ENCODE measurements at regions not wholly inside any gene's neighbourhood (a gene's known extent, or its start where the extent isn't known, plus 50 kb on each side); places are given as distances from the start of the nearest gene placed in this dataset.
A peak's percentile ranks its signal among the peaks of the same experiment; 100 is the strongest.

DNA sequence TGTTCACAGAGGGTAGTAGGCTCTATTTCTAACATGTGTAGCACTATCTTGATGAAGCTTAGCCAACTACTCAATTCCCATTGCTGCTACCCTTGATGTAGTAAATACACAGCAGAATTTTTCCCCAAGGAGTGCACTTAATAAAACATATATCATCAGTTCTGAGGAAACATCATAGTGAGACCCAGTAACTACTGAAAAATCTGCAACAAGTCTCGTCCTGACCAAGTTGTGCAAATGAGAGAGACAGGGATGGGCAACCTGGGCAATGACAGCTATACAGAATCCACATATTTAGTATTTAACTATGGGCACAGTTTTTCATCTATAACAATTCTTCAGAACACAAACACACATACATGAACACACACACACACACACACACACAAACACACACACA is 1073.8 kb upstream of the SORCS1 start:
- no peak for TF ChIP-seq CTCF (IDR thresholded peaks at IDR 0.05)

DNA sequence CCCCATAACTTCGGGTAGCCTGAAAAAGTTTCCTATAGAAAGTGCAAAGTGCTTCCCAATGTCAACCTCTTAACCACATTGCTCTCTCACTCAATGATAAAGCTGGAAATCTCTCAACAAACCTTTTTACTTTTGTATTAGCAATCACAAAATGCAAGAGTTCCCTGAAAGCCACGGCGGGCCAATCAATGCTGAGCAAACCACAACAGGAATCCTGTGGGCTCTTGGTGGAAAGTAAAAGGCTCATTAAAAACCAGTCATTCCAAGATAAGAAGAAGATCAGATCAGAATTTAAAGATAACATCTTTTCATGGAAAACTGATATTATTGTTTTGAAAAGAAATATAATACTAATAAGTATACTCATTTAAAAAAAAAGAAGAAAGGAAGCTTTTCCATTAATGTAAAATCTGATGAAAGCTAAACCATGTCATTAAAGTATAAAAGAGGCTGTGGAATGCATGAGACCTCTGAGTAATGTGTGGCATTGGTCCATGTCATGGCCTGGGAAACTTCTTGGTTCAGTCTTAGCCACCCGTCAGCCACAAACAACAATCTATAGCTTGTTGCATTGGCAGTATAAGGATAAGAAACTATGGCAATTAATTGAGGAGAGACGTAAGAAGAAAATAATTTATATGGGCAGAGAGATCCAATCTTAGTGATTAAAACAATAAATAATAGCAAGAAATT is 1066.1 kb upstream of the SORCS1 start:
- no peak for TF ChIP-seq CTCF (IDR thresholded peaks at IDR 0.05)

- TF ChIP-seq CTCF (IDR thresholded peaks at IDR 0.05): no peak
Measured at GRCh38 chr10:108208732-108209131, 1044.2 kb upstream of the SORCS1 start.

- no peak for TF ChIP-seq CTCF (IDR thresholded peaks at IDR 0.05)
Measured at GRCh38 chr10:108208038-108208437, 1043.5 kb upstream of the SORCS1 start.

DNA sequence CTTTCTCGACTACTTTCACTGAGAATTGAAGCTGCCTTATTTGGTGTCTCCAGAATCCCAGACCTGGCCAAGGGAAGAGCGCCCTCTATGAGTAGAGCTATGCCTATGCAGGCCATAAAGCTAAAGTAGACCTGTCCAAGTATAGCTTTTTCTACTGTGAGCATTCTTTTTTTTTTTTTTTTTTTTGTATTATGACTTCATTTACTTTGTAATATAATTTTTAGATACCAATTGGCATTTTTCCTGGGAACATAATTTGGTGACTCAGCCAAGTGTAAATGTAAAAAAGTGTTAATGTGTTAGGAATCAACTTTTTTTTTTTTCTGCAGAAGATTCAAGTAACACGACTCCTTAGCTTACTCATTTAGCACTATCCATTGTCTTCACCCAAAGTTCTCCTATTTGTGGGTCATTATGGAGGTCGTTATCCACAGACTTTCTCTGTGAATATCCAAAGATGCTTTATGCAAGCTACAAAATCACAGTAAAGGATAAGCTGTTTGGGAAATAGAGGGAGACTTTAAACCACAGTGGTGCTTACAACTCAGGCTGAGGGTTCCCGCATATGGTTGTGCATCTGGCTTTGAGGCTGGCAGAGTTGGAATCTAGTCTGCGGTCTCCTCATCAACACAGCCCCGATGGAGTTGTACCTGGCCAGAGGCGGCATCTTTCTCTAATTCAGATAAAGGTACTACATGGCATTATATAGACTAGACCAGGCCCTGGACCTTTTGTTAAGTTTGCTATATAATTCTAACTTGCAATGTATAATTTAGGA is 1040.2 kb upstream of the SORCS1 start:
- TF ChIP-seq CTCF (IDR thresholded peaks at IDR 0.05): peak; percentile 49

DNA sequence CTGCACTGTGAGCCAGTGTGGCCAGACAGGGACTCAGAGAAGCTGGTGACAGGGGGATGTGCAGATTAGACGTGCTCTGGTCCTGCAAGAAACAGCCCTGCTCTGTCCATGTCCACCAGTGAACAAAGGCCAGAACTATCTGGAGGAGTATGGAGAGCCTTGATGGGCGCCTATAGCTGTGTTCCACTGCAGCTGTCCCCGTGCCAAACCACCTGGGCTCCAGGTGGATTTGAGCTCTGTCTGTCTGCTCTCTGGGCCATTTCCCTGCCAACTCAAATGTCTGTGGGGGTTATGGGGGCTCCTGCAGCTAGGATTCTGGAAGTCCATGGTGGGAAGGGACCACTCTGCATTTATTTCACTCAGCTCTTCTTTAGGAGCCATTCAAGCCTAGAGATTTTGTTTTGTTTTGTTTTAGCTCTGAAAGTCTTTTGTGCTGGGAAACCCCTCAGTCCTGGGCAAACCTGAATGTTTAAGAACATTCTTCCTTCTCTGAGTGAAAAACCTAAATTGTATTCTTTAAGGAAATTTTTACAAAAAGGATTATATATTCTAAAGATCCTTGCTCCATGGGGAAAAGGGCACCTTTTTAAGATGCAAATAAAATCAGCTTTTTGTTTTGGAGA is 1039.5 kb upstream of the SORCS1 start:
- TF ChIP-seq CTCF (IDR thresholded peaks at IDR 0.05): no peak

- no peak for TF ChIP-seq CTCF (IDR thresholded peaks at IDR 0.05)
Measured at GRCh38 chr10:108187408-108188012, 1023.0 kb upstream of the SORCS1 start.
